NCI-H748 treated with DMSO at 0.1 percent for 48 hours (cell line): ENCODE measurements at regions not wholly inside any gene's neighbourhood (a gene's known extent, or its start where the extent isn't known, plus 50 kb on each side); places are given as distances from the start of the nearest gene placed in this dataset.

Experiments
- DNase-seq: peaks from one replicate; lab custom pipeline; 2025; lab: John Stamatoyannopoulos, UW

GRCh38 chr12:30874455-30875321 is 51.9 kb upstream of the TSPAN11 start:
- DNase-seq = peak; percentile 19

- no peak for DNase-seq
Measured at GRCh38 chr12:30870491-30871265, 55.9 kb upstream of the TSPAN11 start.

GRCh38 chr12:30867415-30867814 is 59.1 kb upstream of the TSPAN11 start:
- no peak for DNase-seq

- no peak for DNase-seq
Measured at GRCh38 chr12:30866256-30866655, 60.3 kb upstream of the TSPAN11 start.

- DNase-seq = no peak
Measured at GRCh38 chr12:30863839-30864238, 62.7 kb upstream of the TSPAN11 start.

- no peak for DNase-seq
Measured at GRCh38 chr12:30862486-30862885, 64.1 kb upstream of the TSPAN11 start.

- no peak for DNase-seq
Measured at GRCh38 chr12:30859226-30859625, 67.3 kb upstream of the TSPAN11 start.

GRCh38 chr12:30858471-30858870 is 68.1 kb upstream of the TSPAN11 start:
- no peak for DNase-seq

- DNase-seq = no peak
Measured at GRCh38 chr12:30853561-30854133, 72.9 kb upstream of the TSPAN11 start.

GRCh38 chr12:30850684-30851083 is 75.9 kb upstream of the TSPAN11 start:
- no peak for DNase-seq

- peak; percentile 25 for DNase-seq
Measured at GRCh38 chr12:30847259-30847658, 79.3 kb upstream of the TSPAN11 start.

- DNase-seq = no peak
Measured at GRCh38 chr12:30846776-30847175, 79.8 kb upstream of the TSPAN11 start.

GRCh38 chr12:30845676-30846075 is 80.9 kb upstream of the TSPAN11 start:
- DNase-seq = no peak

- DNase-seq = no peak
Measured at GRCh38 chr12:30843211-30843610, 83.3 kb upstream of the TSPAN11 start.

GRCh38 chr12:30840715-30841114 is 85.8 kb upstream of the TSPAN11 start:
- no peak for DNase-seq

GRCh38 chr12:30839643-30840220 is 85.0 kb upstream of the CAPRIN2 start:
- no peak for DNase-seq

- no peak for DNase-seq
Measured at GRCh38 chr12:30837595-30837994, 82.8 kb upstream of the CAPRIN2 start.

- no peak for DNase-seq
Measured at GRCh38 chr12:30836656-30837445, 82.1 kb upstream of the CAPRIN2 start.

- no peak for DNase-seq
Measured at GRCh38 chr12:30835216-30835615, 80.5 kb upstream of the CAPRIN2 start.

- DNase-seq = no peak
Measured at GRCh38 chr12:30830751-30831150, 76.0 kb upstream of the CAPRIN2 start.

GRCh38 chr12:30829876-30830275 is 75.1 kb upstream of the CAPRIN2 start:
- DNase-seq = no peak

GRCh38 chr12:30828686-30829085 is 73.9 kb upstream of the CAPRIN2 start:
- DNase-seq = no peak
